ENCODE measurements at regions not wholly inside any gene's neighbourhood (a gene's known extent, or its start where the extent isn't known, plus 50 kb on each side); places are given as distances from the start of the nearest gene placed in this dataset.

- no peak for TF ChIP-seq EZH2 (IDR thresholded peaks at IDR 0.05; ENCODE audit: low read depth, low read length, severe bottlenecking)
- TF ChIP-seq, protein P1, sequence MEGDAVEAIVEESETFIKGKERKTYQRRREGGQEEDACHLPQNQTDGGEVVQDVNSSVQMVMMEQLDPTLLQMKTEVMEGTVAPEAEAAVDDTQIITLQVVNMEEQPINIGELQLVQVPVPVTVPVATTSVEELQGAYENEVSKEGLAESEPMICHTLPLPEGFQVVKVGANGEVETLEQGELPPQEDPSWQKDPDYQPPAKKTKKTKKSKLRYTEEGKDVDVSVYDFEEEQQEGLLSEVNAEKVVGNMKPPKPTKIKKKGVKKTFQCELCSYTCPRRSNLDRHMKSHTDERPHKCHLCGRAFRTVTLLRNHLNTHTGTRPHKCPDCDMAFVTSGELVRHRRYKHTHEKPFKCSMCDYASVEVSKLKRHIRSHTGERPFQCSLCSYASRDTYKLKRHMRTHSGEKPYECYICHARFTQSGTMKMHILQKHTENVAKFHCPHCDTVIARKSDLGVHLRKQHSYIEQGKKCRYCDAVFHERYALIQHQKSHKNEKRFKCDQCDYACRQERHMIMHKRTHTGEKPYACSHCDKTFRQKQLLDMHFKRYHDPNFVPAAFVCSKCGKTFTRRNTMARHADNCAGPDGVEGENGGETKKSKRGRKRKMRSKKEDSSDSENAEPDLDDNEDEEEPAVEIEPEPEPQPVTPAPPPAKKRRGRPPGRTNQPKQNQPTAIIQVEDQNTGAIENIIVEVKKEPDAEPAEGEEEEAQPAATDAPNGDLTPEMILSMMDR (IDR thresholded peaks at IDR 0.05; ENCODE audit: control extremely low read depth in 1 of 3, insufficient read depth in 1 of 3, low read depth in 1 of 3, low read length in 3 of 3): no peak
- TF ChIP-seq POLR2A (IDR thresholded peaks at IDR 0.05; ENCODE audit: control extremely low read depth in 1 of 2, low read depth in 2 of 2, low read length in 2 of 2): no peak
- TF ChIP-seq CHD2 (IDR thresholded peaks at IDR 0.05; ENCODE audit: low read length): no peak
- no peak for TF ChIP-seq BRCA1 (IDR thresholded peaks at IDR 0.05; ENCODE audit: low read depth, low read length)
These were observed 92.8 kb downstream of the ASCL1 start for GRCh38 chr12:103050273-103050672.
